ENCODE measurements at regions not wholly inside any gene's neighbourhood (a gene's known extent, or its start where the extent isn't known, plus 50 kb on each side); places are given as distances from the start of the nearest gene placed in this dataset.
"Not testable (repeated sequence)": the region's sequence is repeated elsewhere in the genome, so short reads cannot be mapped to it uniquely, and the experiment has no call there.

- TF ChIP-seq CTCF, POLR2A (IDR thresholded peaks at IDR 0.05): not testable (repeated sequence)
These were observed 1466.6 kb upstream of the GOT2 start for GRCh38 chr16:60200729-60201128.

All from uterus (tissue), 2 donors.